ENCODE measurements at regions not wholly inside any gene's neighbourhood (a gene's known extent, or its start where the extent isn't known, plus 50 kb on each side); places are given as distances from the start of the nearest gene placed in this dataset.

- H2BK15ac ChIP-seq (ENCODE audit: low read length) = no peak overlapping the region
- 93% methylated on average over 4 of the region's 4 CpGs; no CpG with 5 or more reads in 1 of the 2 experiments for WGBS, 2 experiments (ENCODE audit: extremely low coverage in 1 of 2, insufficient coverage in 1 of 2, insufficient read length in 1 of 2, insufficient replicate concordance in 2 of 2, low coverage in 1 of 2, low lambda C conversion rate in 2 of 2, missing lambda C conversion rate in 1 of 2)
- H3K4me3 ChIP-seq (ENCODE audit: extremely low read depth in 1 of 4, insufficient read depth in 2 of 4, low read depth in 3 of 4, low read length in 4 of 4) = no peak overlapping the region
- no peak overlapping the region for H2BK20ac ChIP-seq (ENCODE audit: low read length)
- no peak overlapping the region for H3K14ac ChIP-seq (ENCODE audit: insufficient read length)
- no peak overlapping the region for H2AK5ac ChIP-seq (ENCODE audit: low read depth, low read length)
- no peaks in the 10 kb centered on the region for H3K23me2 ChIP-seq (ENCODE audit: low read depth, low read length)
- H3K18ac ChIP-seq (ENCODE audit: extremely low read depth, low read length) = no peak overlapping the region
- ChIA-PET CTCF (ENCODE audit: partially characterized antibody) (interaction anchor here (0.8 kb wide), 1 partner anchor 9 kb away, joined by 8 read pairs; no protein-coding TSS in a partner anchor), POLR2A (ENCODE audit: partially characterized antibody) (no interaction called here)
- H3K27me3 ChIP-seq (replicated peaks in 1 of 4; ENCODE audit: control insufficient read depth in 3 of 4, extremely low read depth in 1 of 4, insufficient read depth in 3 of 4, low read length in 3 of 4) = no peaks in the 10 kb centered on the region; a peak in 1 of 7 replicates
- H3K79me2 ChIP-seq (ENCODE audit: control insufficient read depth in 1 of 2, insufficient read depth in 2 of 2, low read length in 2 of 2) = no peaks in the 10 kb centered on the region
- no peak overlapping the region for H2BK12ac ChIP-seq (ENCODE audit: low read depth, low read length)
- H2AFZ ChIP-seq (ENCODE audit: low read length) = no peak overlapping the region
- H3K27ac ChIP-seq (ENCODE audit: low read depth, low read length) = no peak overlapping the region
- no peaks in the 10 kb centered on the region for H3K79me1 ChIP-seq (ENCODE audit: low read depth, low read length)
- H3K56ac ChIP-seq (replicated peaks; ENCODE audit: insufficient read length, low read depth, low read length) = no peak overlapping the region
- DNase-seq (ENCODE audit: low read depth in 1 of 2, low spot score in 2 of 2) (no peak), FAIRE-seq (no peak)
- no peak overlapping the region for H3K4ac ChIP-seq (replicated peaks; ENCODE audit: insufficient read length, low read depth, low read length)
- H3K36me3 ChIP-seq (ENCODE audit: control insufficient read depth in 2 of 4, insufficient read depth in 4 of 4, low read length in 3 of 4) = no peaks in the 10 kb centered on the region
- no peak overlapping the region for H4K8ac ChIP-seq (ENCODE audit: extremely low read depth, insufficient read depth, low read length)
- no peak overlapping the region for H2BK5ac ChIP-seq (ENCODE audit: low read depth, low read length)
- H3K9me3 ChIP-seq (ENCODE audit: insufficient read depth in 2 of 2, low read depth in 1 of 2, low read length in 1 of 2) = no peaks in the 10 kb centered on the region
- no peak overlapping the region for H4K5ac ChIP-seq (ENCODE audit: insufficient read length, low read depth, low read length)
- no peak overlapping the region for H4K91ac ChIP-seq (replicated peaks; ENCODE audit: insufficient read length, low read length)
- no peaks in the 10 kb centered on the region for H3K4me1 ChIP-seq (replicated peaks in 1 of 4; ENCODE audit: control insufficient read depth in 3 of 4, insufficient read depth in 4 of 4, low read length in 3 of 4)
- no peaks in the 10 kb centered on the region for H4K20me1 ChIP-seq (replicated peaks in 1 of 2; ENCODE audit: control insufficient read depth in 1 of 2, insufficient read depth in 2 of 2, low read length in 2 of 2)
- H3K4me2 ChIP-seq (ENCODE audit: insufficient read depth in 1 of 2, low read depth in 2 of 2, low read length in 2 of 2) = no peak overlapping the region
- H3K9ac ChIP-seq (replicated peaks in 1 of 4; ENCODE audit: extremely low read depth in 1 of 4, low read depth in 3 of 4, low read length in 3 of 4) = no peak overlapping the region
- H2BK120ac ChIP-seq (replicated peaks; ENCODE audit: low read depth, low read length) = no peak overlapping the region
- H3K23ac ChIP-seq (ENCODE audit: insufficient read length) = no peak overlapping the region
- TF ChIP-seq EP300 (IDR thresholded peaks at IDR 0.05; ENCODE audit: borderline replicate concordance in 1 of 2, low read depth in 2 of 2, low read length in 2 of 2) = no peak
- TF ChIP-seq ATF3 (IDR thresholded peaks at IDR 0.05; ENCODE audit: insufficient read depth, low read depth, low read length) = no peak
- TF ChIP-seq PHF8 (conservative IDR thresholded peaks at IDR 0.05; ENCODE audit: low read depth, low read length) = no peak
- no peak for TF ChIP-seq NANOG (IDR thresholded peaks at IDR 0.05; ENCODE audit: insufficient read depth, low read depth, low read length, poor library complexity, severe bottlenecking)
- TF ChIP-seq ASH2L (IDR thresholded peaks at IDR 0.05; ENCODE audit: low read length) = no peak
- no peak for TF ChIP-seq RBBP5 (IDR thresholded peaks at IDR 0.05; ENCODE audit: borderline replicate concordance, low read depth, low read length)
- TF ChIP-seq GTF2F1 (IDR thresholded peaks at IDR 0.05; ENCODE audit: borderline replicate concordance, low read depth, low read length) = no peak
- no peak for TF ChIP-seq TAF1 (IDR thresholded peaks at IDR 0.05; ENCODE audit: low read depth, low read length)
- TF ChIP-seq CHD1 (IDR thresholded peaks at IDR 0.05; ENCODE audit: low read depth, low read length) = no peak
- TF ChIP-seq ZNF274 (IDR thresholded peaks at IDR 0.05; ENCODE audit: borderline replicate concordance, extremely low read depth, low read length) = no peak
- no peak for TF ChIP-seq KDM4A (IDR thresholded peaks at IDR 0.05; ENCODE audit: low read depth, low read length, severe bottlenecking)
- TF ChIP-seq SAP30 (IDR thresholded peaks at IDR 0.05; ENCODE audit: insufficient read depth, insufficient replicate concordance, low read length) = no peak
- TF ChIP-seq SP4 (IDR thresholded peaks at IDR 0.05; ENCODE audit: low read length) = no peak
- no peak for TF ChIP-seq HDAC2 (IDR thresholded peaks at IDR 0.05; ENCODE audit: borderline replicate concordance in 1 of 2, low read depth in 2 of 2, low read length in 2 of 2)
Measured at GRCh38 chr21:32900814-32901213, 124.9 kb upstream of the OLIG2 start.
